ENCODE measurements at regions not wholly inside any gene's neighbourhood (a gene's known extent, or its start where the extent isn't known, plus 50 kb on each side); places are given as distances from the start of the nearest gene placed in this dataset.

DNA sequence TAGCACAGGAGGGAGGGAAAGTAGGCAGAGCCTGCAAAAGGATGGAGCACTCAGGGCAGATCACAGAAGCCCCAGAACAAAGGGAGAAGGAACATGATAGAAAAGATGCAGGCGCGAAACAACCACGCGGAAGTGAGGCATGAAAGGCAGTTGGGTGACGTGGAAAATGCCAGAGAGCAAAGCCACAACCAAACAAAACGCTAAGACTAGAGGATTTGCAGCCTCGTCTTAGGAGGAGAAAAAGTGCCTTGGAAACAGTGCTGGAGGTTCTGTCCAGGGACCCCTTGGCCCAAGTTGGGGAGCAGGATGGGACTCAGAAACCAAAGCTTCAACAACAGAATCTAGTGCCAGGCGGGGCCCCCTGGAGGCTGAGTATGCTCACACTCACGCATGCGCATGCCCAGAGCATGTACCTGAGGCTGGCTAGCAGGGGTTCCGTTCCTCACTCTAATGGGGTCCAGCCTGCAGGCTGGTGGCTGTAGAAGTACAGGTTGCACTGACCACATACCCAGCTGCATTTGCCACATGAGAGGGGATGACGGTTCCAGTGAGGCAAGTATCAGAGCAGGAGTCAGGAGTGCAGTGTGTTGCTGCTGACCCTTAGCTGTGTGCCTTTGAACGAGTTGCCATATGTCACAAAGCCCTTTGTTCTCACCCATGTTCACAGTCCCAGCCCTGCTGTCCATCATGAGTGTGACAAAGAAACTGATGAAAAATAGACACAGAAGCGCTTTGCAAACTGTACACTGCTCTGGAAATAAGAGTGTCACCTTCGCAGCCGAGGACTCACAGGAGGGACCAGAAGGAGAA, 568.6 kb upstream of the CADM1 start:
- Histone ChIP-seq H3K9me3 (no peaks in the 10 kb centered on the region), H3K4me3 (no peak overlapping the region), H3K27me3 (peaks cover 0 to 5% of the 10 kb centered on the region in 2 donors), H3K27ac (no peak overlapping the region), H3K4me1 (no peaks in the 10 kb centered on the region), H3K36me3 (no peaks in the 10 kb centered on the region)
- intact Hi-C loops (cut with DNase I; ENCODE audit: low total_unique reads), result no loop called here
- TF ChIP-seq, protein P1, sequence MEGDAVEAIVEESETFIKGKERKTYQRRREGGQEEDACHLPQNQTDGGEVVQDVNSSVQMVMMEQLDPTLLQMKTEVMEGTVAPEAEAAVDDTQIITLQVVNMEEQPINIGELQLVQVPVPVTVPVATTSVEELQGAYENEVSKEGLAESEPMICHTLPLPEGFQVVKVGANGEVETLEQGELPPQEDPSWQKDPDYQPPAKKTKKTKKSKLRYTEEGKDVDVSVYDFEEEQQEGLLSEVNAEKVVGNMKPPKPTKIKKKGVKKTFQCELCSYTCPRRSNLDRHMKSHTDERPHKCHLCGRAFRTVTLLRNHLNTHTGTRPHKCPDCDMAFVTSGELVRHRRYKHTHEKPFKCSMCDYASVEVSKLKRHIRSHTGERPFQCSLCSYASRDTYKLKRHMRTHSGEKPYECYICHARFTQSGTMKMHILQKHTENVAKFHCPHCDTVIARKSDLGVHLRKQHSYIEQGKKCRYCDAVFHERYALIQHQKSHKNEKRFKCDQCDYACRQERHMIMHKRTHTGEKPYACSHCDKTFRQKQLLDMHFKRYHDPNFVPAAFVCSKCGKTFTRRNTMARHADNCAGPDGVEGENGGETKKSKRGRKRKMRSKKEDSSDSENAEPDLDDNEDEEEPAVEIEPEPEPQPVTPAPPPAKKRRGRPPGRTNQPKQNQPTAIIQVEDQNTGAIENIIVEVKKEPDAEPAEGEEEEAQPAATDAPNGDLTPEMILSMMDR (IDR thresholded peaks at IDR 0.05), result no peak
- DNase-seq, result no peak

DNA sequence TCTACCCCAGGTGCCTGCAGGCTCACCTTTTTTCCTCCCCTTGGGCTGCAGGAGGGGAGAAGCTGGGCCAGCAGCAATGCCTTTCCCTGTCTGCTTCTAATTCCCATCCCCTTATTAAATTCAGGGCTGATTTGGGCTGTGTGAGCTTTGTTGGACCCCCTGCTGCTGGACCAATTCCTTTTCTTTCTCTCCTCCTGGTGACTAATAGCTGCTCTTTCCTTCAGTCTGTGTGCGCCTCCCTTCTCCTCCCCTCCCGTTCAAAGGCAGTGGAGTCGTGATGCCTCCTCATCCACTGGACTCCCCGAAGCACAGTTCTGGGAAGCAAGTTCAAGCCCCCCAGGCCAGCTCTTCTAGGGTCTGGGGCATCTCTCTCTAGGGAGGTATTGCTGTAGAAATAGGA, 567.9 kb upstream of the CADM1 start:
- TF ChIP-seq, protein P1 (IDR thresholded peaks at IDR 0.05), result no peak
- H3K27ac ChIP-seq, result no peak overlapping the region
- intact Hi-C loops (cut with DNase I; ENCODE audit: low total_unique reads), result no loop called here
- no peak overlapping the region for H3K4me3 ChIP-seq
- no peak for DNase-seq
- no peaks in the 10 kb centered on the region for H3K9me3 ChIP-seq
- no peaks in the 10 kb centered on the region for H3K4me1 ChIP-seq
- no peaks in the 10 kb centered on the region for H3K36me3 ChIP-seq
- peaks cover 0 to 5% of the 10 kb centered on the region in 2 donors for H3K27me3 ChIP-seq

DNA sequence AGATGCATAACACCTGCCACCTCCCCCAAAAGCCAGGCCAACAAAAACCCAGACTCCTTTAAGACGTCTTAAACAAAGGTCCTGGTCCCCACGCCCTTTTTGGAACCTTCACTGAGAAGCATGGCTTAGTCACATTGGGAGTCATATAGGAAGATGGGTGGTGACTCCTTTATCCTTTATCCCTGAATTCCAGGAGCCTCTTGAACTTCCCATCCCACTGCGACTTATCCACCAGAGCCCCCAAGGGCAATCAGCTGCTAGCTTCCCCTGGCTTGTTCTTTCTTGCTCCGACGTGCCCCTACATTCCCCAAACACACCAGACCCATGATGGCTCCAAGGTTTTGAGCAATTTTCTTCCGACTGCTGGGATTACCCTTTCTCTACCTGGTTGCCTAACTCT, 567.0 kb upstream of the CADM1 start:
- H3K27me3 ChIP-seq, result peaks cover 0 to 5% of the 10 kb centered on the region in 2 donors
- TF ChIP-seq, protein P1 (IDR thresholded peaks at IDR 0.05), result no peak

DNA sequence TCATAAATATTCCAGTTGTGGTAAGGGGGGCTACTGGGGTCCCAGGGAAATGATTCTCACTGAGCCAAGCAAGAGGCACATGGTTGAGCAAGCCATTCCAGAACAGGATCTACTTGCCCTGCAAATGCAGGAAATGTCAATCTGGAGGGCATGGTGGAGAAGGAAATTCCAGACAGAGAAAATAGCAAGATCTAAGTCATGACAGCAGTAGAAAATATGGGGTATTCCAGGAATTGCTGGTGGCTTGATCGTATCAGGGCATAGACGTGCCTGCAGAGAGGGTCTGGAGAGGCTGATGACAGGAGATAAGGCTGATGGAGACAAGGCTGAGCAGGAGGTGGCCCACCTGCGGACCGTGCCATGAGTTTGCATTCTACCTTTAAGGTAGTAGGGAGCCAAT, 566.3 kb upstream of the CADM1 start:
- no peak overlapping the region for H3K4me3 ChIP-seq
- H3K27ac ChIP-seq, result no peak overlapping the region
- H3K36me3 ChIP-seq, result no peaks in the 10 kb centered on the region
- TF ChIP-seq, protein P1 (IDR thresholded peaks at IDR 0.05), result no peak
- no peaks in the 10 kb centered on the region for H3K9me3 ChIP-seq
- DNase-seq, result no peak
- intact Hi-C loops (cut with DNase I; ENCODE audit: low total_unique reads), result no loop called here
- H3K27me3 ChIP-seq, result peaks cover 0 to 5% of the 10 kb centered on the region in 2 donors
- no peaks in the 10 kb centered on the region for H3K4me1 ChIP-seq

More for the DNA sequence above, 567.0 kb upstream of the CADM1 start:
- Histone ChIP-seq H3K36me3 (no peaks in the 10 kb centered on the region), H3K4me1 (no peaks in the 10 kb centered on the region), H3K27ac (no peak overlapping the region), H3K9me3 (no peaks in the 10 kb centered on the region), H3K4me3 (no peak overlapping the region)
- DNase-seq, result no peak
- intact Hi-C loops (cut with DNase I; ENCODE audit: low total_unique reads), result no loop called here

DNA sequence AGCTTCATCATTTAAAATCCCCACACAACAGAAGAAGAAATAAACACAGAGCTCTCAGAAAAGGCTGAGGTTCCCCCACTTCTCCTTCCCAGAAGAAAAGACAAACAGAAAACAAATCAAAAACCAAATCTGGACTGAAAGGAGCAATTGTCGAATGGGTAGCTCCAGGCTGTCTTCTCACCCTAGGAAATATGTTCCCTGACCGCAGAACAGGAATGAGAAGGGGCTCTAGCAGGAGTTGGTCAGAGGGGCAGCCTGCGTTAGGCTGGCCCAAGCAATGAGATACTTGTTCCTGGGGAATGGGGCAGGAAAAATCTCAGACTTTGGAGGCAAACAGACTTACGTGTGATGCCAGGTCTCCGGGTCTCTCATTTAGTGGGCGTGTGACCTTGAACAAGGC, 562.6 kb upstream of the CADM1 start:
- no peaks in the 10 kb centered on the region for H3K4me1 ChIP-seq
- H3K27me3 ChIP-seq, result peaks cover 0 to 4% of the 10 kb centered on the region in 2 donors
- no peak overlapping the region for H3K27ac ChIP-seq
- TF ChIP-seq, protein P1 (IDR thresholded peaks at IDR 0.05), result no peak
- intact Hi-C loops (cut with DNase I; ENCODE audit: low total_unique reads), result no loop called here
- DNase-seq, result no peak
- no peaks in the 10 kb centered on the region for H3K36me3 ChIP-seq
- H3K4me3 ChIP-seq, result no peak overlapping the region
- no peaks in the 10 kb centered on the region for H3K9me3 ChIP-seq
